HG03045 (cell line): ENCODE measurements at regions not wholly inside any gene's neighbourhood (a gene's known extent, or its start where the extent isn't known, plus 50 kb on each side); places are given as distances from the start of the nearest gene placed in this dataset.
"Not testable (repeated sequence)": the region's sequence is repeated elsewhere in the genome, so short reads cannot be mapped to it uniquely, and the experiment has no call there.

Experiments used
- ATAC-seq: cut with Tn5 transposase; IDR thresholded peaks from one replicate; pipeline ENCODE4 v1.9.1; 2021; ENCODE audit warnings: mild to moderate bottlenecking, moderate library complexity; ENCODE audit not compliant: unreplicated experiment

- ATAC-seq, result no peak
Measured at GRCh38 chr7:113331155-113331898, 213.0 kb upstream of the SMIM30 start.

GRCh38 chr7:113321201-113321600, 202.8 kb upstream of the SMIM30 start:
- ATAC-seq, result no peak

GRCh38 chr7:113320419-113320818, 202.1 kb upstream of the SMIM30 start:
- ATAC-seq, result no peak

DNA sequence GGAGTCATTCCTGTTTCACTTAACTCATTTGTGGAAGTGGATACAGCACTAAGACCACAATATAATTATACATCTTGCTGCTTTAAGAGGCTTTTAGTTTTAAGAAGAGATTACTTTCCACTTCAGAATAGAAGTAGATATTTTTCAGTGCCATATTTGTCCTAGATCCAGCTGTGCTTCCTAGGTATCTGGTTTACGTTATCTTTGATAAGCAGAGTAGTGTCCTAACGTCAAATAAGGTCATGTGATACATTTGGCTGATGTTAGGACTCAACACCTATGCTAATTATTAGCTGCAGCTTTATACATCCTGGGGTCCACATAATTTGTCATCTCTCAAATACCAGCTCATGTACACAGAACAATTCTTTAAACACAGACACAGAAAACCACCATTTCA, 196.2 kb upstream of the SMIM30 start:
- ATAC-seq, result no peak

DNA sequence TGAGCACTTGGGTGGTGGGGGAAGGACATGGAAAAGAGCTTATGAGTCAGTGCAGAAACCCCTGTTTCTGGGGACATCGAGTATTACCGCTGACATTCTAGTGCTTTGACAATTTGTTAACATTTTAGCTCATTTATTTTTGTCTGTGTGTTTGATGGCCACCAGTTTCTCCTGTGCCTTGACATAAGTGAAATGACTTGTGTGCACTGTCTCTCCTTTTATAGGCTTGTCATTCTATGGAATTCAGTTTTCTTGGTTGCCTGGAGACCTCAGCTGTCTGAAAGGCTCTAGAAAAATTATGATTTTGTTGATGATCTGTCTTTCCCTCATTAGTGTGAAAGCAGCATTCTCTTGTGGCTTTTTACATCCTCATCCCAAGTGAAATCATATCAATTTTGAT, 190.0 kb upstream of the SMIM30 start:
- no peak for ATAC-seq

DNA sequence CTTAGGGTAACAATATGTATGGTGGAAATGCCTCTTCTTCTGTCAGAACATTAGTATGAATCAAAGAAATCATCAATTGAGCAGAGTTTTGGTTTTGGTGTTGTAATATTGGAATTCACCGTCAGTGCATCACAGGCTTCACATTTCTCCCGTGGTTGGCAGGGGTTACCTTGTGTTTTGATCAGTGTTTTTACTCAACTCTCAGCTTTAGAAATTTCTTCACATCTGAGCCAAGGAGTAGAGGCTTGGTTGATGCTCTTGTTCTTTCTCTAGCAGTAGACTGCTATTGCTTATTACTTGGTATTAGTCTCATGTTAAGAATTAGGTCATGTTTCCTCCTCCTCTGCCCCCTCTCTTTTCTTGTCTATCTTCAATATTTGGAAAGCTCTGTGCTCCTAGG, 188.8 kb upstream of the SMIM30 start:
- no peak for ATAC-seq

- ATAC-seq, result no peak
Measured at GRCh38 chr7:113306302-113306701, 187.9 kb upstream of the SMIM30 start.

DNA sequence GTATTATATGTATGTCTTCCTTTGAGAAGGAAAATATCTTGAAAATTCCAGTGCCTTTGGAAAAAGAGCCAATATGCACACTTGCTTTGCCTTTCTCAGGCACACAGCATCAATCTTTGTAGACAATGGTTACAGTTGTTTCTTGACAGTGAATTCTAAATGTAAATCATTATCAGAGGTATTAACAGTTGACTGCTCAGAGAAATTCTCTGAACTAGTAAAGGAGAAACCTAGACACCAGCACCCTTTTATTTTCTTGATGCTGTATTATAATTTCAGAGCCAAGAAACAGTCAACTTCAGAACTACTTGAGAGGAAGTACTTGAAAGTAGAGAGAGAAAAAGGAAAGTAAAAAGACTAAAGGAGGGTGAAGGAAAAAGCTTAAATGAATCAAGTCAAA, 185.8 kb upstream of the SMIM30 start:
- ATAC-seq, result no peak

DNA sequence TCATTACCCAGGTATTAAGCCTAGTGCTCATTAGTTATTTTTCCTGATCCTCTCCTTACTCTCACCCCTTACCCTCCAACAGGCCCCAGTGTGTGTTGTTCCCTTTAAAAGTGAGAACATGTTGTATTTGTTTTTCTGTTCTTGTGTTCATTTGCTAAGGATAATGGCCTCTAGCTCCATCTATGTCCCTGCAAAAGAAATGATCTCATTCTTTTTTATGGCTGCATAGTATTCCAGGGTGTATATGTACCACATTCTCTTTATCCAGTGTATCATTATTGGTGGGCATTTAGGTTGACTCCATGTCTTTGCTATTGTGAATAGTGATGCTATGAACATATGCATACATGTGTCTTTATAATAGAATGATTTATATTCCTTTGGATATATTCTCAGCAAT, 185.0 kb upstream of the SMIM30 start:
- ATAC-seq, result not testable (repeated sequence)

GRCh38 chr7:113301983-113302382, 183.6 kb upstream of the SMIM30 start:
- no peak for ATAC-seq

DNA sequence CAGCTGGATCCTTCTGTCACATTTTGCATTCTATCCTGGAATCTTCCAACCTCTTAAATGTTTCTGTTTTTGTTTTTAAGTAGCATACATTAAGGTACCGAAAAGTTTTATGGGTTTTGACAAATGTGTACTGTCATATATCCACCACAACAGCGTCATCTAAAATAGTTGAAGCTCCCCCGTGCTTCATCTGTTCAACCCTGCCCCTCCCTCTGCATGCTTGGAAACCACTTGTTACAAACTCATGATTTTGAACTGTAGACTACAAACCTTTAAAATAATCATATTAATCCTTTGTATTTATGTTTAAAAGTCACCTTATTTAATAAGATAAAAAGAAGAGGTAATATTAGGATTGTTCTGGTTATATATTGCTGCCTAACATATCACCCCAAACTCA, 182.8 kb upstream of the SMIM30 start:
- no peak for ATAC-seq

DNA sequence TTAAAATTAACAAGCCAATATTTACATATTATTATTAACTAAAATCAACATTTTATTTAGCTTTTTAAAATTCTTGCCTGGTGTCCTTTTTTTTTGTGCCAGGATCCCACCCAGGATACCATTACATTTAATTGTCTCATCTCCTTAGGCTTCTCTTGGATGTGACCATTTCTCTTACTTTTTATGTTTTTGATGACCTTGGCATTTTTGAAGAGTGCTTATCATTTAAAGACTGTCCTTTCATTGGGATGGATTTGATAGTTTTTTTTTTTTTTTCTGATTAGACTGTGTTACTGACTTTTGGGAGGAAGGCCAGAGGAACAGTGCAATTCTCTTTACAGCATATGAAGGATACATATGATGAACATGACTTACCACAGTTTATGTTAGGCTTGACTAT, 181.4 kb upstream of the SMIM30 start:
- ATAC-seq, result no peak

GRCh38 chr7:113298501-113298900, 180.1 kb upstream of the SMIM30 start:
- no peak for ATAC-seq

DNA sequence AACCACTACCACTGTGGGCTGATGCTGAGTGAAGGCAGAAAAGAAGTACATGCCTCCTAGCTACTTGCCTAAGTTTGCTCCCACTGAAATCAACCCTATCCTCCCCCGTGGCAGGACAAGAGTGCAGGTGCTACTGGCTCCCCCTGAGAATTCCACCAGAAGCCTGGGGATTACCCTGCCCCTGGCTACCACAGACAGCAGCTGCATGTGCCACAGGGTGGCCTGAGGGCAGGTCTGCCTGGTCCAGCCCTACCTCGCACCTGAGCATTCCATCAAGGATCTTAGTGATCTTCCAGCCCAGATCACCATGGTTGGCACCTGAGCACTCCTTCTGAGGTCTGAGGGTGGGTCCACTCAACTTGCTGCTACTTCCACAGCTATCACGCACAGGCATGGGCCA, 176.4 kb upstream of the SMIM30 start:
- no peak for ATAC-seq

DNA sequence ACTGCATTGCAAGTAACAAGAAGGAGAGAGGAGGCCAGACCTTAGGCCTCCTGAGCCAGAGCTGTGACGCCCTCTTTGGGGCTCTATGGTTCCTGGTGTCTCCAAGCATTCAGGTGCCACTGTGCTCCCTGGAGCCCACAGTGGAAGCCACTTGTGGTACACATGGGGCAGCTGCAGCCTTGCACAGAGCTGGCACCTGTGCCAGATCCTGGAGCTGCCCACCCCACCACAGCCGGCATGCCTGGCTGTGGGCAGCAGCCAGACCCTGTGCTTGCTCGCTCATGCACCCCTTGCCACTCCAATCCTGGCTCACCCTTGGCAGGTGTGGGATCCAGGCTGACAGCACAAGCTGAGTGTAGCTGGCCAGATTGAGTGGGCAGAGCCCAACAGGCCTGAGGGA, 173.8 kb upstream of the SMIM30 start:
- no peak for ATAC-seq

DNA sequence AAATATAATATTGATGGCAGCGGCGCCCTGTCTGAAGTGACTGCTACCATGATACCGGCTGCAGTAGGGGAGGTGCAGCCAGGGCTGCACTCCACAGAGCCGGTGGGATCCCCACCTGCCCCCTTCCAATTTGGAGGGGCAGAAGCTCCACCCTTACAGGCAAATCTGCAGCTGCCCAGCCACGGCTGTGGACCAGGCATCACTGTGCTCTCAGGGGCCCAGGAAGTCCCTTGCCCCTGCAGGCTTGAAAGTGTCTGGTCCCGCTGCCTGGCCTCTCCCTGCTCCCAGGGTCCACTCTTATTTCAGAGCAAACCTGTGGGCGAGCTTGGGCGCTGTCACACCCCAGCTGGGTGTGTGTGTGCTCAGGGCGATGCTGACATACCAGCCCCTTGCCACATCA, 172.7 kb upstream of the SMIM30 start:
- no peak for ATAC-seq

DNA sequence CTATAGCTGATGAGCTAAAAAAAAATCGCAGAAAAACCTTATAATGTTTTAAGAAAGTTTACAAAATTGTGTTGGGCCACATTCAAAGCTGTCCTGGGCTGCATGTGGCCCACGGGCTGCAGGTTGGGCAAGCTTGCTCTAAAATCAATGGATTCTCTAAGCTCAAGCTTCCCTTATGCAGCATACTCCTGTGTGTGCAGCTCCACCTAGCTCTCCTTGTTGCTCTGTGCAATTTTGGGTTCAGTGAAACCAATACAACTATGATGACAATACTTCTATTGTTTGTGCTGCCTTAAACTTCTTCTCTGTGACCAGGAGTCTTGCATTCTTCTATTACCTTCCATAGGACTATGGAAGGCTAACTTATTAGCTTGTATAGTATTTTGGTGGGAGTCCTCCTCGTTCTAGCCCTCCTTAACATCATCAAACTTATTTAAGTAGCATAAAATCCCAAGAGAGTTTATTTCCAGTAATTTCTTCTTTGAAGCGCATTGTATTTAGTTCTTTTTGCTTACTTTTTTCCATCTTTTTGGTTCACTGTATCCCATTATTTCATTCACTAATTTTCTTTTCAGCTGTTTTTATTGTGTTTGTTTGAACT, 170.9 kb upstream of the SMIM30 start:
- no peak for ATAC-seq

- no peak for ATAC-seq
Measured at GRCh38 chr7:113285411-113285810, 167.1 kb upstream of the SMIM30 start.

- ATAC-seq, result no peak
Measured at GRCh38 chr7:113283861-113284260, 165.5 kb upstream of the SMIM30 start.

GRCh38 chr7:113282875-113283274, 164.5 kb upstream of the SMIM30 start:
- no peak for ATAC-seq

DNA sequence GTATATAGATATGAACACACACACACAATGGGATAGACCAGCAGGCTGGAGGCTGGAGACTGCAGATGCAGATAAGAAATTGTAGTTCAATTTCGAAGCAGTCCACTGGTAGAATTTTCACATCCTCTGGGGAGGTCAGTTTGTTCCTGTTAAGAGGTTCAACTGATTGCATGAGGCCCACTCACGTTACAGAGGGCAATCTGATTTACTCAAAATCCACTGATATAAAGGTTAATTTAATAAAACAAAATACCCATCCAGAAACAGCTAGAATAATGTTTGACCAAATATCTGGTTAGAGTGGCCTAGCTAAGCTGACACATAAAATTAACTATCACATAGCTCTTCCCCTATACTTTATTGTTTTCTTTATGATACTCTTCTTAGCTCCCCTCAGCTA, 162.9 kb upstream of the SMIM30 start:
- no peak for ATAC-seq

GRCh38 chr7:113279256-113279655, 160.9 kb upstream of the SMIM30 start:
- no peak for ATAC-seq

DNA sequence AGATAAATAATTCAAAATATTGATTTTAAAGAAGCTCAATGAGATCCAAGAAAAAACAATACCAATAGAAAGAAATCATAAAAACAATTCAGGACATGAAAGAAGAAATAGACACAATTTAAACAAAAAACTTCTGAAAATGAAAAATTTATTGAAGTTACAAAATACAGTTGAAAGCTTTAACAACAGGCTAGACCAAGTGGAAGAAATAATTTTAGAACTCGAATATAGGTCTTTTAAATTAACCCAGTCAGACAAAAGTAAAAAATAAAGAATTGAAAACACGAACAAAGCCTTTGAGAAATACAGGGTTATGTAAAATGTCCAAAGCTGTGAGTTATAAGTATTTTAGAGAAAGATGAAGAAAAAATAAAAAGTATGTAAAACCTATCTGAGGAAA, 152.4 kb upstream of the SMIM30 start:
- ATAC-seq, result no peak
